Stimulated activated CD4-positive, alpha-beta T cell treated with anti-CD3 and anti-CD28 coated beads, Interleukin-15, amount 100 ng/mL, for 24 hours (primary cell): ENCODE measurements at regions not wholly inside any gene's neighbourhood (a gene's known extent, or its start where the extent isn't known, plus 50 kb on each side); places are given as distances from the start of the nearest gene placed in this dataset.

Experiments
- DNase-seq: peaks from one replicate; pipeline ENCODE4 v3.0.0-alpha.2; 2020

DNA sequence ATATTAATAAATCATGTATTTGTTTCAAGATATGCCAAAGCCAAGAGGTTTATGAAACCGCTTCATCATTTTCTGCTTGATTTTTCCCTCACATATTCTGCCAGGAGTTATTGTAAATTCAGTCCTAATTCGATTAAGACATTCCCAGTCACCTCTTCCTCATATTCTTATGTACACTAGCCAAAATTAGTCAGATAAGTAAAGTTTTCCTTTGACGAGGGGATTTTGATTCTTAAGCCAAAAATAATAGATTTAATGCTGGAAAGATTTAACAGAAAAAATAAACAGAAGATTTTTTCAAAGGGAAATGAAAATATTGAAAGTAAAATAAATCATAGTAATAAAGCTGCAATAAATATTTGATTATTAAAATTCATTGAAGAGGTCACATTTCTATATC is 51.0 kb upstream of the VEGFC start:
- DNase-seq: no peak

DNA sequence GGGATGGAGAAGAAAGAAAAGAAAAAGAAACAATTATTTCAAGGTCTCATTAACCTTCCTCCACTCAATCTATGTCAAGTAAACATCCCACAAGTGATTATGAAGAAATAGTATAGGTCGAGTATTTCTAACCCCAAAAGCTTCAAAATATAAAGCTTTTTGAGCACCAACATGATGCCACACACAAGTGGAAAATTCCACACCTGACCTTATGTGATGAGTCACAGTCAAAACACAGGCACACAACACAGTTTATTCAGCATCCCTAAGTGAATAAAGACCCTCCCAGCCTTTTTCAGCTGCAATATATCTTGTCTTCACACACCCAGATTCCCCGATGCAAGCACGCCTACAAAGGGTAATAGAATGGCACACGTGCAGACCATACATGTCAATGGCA is 51.7 kb upstream of the VEGFC start:
- no peak for DNase-seq

GRCh38 chr4:176845636-176846035 is 52.9 kb upstream of the VEGFC start:
- DNase-seq: no peak

GRCh38 chr4:176849076-176849475 is 56.4 kb upstream of the VEGFC start:
- no peak for DNase-seq

DNA sequence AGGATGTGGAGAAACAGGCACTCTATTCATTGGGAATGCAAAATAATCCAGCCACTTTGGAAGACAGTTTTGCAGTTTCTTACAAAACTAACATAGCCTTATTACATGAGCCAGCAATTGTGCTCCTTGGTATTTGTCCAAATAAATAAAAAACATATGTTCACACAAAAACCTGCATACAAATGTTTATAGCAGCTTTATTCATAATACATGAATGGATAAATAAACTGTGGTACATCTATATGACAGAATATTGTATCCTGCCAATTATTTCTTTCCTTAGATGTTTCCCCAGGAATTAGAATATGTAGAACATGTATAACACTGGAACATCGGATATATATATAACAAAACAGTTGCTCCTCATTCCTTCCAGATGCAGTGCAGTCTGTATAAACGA is 57.7 kb upstream of the VEGFC start:
- no peak for DNase-seq

DNA sequence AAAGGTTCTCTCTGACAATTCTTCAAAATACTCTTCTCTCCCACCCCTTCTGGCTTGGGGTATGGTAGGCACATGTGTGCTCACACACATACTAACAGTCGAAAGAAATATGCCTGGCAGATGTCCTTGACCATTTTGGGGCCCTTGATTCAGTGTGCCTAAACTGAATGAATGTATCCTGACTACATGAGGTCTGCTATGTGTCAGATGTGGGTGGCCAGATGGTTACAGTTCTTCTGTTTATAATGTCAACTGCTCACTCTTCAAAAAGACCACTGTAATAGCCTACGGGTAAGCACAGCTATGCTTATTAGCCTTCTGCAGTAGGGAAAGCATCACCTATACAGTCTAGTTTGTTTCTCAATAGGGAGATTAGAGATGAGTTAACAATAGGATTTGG is 63.7 kb upstream of the VEGFC start:
- DNase-seq: no peak

GRCh38 chr4:176858839-176859238 is 66.1 kb upstream of the VEGFC start:
- DNase-seq: no peak

DNA sequence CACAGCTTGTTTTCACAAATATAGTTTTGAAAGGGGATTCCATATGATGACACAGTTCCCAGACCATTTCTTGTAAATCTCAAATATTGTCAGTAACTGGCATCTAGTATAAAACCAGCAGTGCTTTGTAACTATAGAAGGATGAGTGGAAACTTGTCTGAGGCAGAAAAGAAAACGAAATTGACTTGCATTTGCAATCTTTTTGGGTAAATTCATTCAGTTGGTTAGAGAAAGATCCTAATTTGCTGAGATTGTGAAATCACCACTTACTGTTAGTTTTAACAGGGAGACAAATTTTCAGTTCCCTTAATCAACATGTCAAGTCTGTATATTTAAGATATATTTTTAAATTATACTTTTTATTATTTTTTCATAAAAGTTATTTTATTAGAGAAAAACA is 71.5 kb upstream of the VEGFC start:
- DNase-seq: no peak

DNA sequence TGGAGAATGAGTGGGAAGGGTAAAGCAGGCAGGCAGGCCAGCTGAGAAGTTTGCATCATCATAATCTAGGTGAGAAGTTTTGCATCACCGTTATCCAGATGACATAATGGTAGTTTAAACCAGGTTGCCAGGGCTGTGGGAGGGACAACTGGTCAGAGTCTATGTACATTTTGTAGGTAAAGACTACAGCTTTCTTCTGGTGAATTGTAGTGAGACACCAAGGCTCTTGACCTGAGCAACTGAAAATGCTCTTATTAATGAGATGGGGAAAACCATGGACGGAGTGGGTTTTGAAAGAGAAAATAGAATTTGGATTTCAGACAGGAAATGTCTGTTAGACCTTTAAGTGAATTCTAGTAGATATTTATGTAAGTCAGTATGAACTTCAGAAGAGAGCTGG is 76.0 kb upstream of the VEGFC start:
- no peak for DNase-seq

DNA sequence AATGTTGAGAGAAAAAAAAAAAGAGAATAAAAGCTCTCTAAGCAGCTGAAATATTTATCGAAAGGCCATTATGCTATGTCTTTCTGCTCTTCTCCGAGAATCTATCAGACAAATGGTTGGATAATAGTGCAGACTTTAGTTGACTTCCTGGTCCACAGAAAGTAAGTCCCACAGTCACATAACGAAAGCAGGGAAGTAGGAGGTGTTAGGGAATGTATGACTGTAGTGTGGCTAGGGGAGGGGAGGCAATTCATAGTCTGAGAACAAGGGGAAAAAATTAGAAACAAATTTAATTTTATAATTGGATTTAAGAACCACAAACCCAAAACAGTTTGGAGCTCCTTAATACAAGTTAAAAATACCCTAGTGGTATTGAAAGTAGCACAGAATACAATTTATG is 79.7 kb upstream of the VEGFC start:
- DNase-seq: no peak

GRCh38 chr4:176874721-176875445 is 82.2 kb upstream of the VEGFC start:
- DNase-seq: no peak

- DNase-seq: no peak
Measured at GRCh38 chr4:176875446-176875930, 82.8 kb upstream of the VEGFC start.

- no peak for DNase-seq
Measured at GRCh38 chr4:176879380-176880116, 86.8 kb upstream of the VEGFC start.

DNA sequence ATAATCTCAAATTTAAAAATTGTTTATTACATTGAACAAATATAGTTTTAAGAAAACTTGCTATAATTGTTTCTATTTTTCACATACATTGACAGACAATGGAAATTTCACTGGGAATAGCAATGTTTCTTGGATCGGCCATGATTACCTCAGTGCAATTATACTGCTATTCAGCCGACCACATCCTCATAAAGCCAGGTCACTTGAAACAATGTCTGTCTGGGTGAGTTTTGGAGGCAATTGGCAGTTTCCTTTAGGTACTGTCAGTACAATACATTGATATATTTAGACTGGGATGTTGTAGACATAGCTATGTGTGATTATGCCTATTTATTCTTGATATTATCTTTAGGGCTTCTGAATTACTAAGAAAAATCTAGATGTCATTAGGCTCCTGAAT is 89.5 kb upstream of the VEGFC start:
- no peak for DNase-seq

DNA sequence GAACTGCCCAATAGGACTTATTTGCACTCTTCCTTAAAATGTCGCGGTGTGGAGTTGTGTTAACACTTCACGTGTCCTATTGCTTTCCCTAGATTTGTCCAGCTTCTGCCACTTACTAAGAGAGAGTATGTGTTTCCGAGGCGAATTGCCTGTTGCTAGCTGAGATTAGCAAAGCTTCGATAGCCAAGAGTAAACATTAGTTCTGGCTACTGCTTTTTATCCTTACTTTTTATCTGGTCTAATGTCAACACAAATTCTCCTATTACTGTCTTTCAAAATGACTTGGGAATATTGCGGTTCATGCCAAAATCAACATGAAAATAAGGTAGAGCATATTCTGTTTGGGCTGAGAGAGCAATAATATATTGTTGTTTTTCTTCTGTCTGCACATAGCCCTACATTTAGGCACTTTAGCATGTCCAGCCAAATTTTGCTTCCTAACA is 90.4 kb upstream of the VEGFC start:
- no peak for DNase-seq

GRCh38 chr4:176883681-176884418 is 91.1 kb upstream of the VEGFC start:
- no peak for DNase-seq

DNA sequence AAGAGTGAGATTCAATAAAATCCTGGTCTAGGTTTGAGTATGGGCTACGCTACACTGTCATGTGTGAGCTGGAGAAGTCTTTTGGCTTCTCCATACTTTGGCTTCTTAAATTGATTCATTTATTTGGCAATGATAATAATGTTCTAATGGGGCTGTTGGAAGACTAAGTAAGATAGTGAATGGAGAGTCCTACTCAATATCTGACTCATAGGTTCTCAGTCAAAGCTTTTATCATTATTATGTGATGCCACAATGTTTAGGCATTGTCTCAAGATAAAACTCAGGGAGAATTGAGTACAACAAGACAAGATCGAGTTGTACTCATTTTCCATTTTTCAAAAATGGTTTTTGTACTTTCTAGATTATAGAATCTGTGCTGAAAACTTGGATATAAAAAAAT is 92.5 kb upstream of the VEGFC start:
- no peak for DNase-seq

DNA sequence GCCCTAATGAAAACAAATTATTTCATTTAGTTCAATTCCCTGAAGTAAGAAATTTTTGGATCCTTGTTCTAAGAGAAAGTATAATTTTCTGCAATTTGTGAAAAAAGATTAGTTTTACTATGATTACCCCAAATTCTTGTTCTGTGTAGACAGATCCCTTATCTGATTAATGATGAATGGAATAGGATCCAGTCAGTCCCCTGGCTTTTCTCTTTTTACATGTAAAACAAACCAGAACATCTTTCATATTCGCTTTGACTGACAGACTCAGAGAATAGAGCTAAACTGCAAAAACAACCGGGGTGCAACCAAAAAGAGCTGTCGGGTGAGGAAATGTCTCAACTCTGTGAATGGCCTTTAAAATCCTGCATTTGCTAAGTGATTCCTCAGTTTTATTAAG is 93.4 kb upstream of the VEGFC start:
- no peak for DNase-seq

- DNase-seq: no peak
Measured at GRCh38 chr4:176889776-176890175, 97.1 kb upstream of the VEGFC start.

GRCh38 chr4:176894498-176894897 is 101.8 kb upstream of the VEGFC start:
- no peak for DNase-seq

- no peak for DNase-seq
Measured at GRCh38 chr4:176896211-176896610, 103.5 kb upstream of the VEGFC start.

DNA sequence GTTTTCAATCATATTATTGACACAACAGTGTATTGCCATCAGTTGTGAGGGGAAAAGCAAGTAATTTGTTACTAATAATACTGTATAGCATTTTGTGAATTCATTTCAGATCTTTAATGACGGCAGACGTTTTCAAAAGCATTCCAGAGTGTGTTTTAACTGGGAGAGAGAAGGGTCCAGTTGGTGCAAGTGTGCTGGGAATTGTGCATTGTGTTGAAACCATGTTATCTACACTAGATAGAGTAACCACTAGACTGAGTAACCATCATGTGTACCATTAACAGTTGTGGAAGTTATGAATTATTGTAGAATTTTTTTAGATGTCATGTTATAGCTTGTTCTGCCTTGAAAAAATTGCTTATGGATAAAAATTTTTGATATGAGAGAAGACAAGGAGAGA is 104.5 kb upstream of the VEGFC start:
- DNase-seq: no peak

GRCh38 chr4:176898791-176899190 is 106.1 kb upstream of the VEGFC start:
- no peak for DNase-seq
